MM.1S (cell line): ENCODE measurements at regions not wholly inside any gene's neighbourhood (a gene's known extent, or its start where the extent isn't known, plus 50 kb on each side); places are given as distances from the start of the nearest gene placed in this dataset.

Experiments
- DNase-seq: peaks from one replicate; pipeline ENCODE4 v3.0.0-alpha.2; 2015
- H2AFZ ChIP-seq: fragments of 300-600 bp; sonication (generic); 2 replicates; pipeline ENCODE4 v1.6.0; 2016; ENCODE audit warnings: antibody characterized with exemption, low read length
- H3F3A ChIP-seq: fragments of 300-600 bp; sonication (generic); 2 replicates; pipeline ENCODE4 v1.6.1; 2016; ENCODE audit warnings: mild to moderate bottlenecking, antibody characterized with exemption, low read length, moderate library complexity, mixed read lengths; ENCODE audit not compliant: insufficient read depth
- H3K27ac ChIP-seq: fragments of 300-600 bp; sonication (generic); 2 replicates; pipeline ENCODE4 v1.5.1; 2016; ENCODE audit warnings: mild to moderate bottlenecking, low read length
- H3K27me3 ChIP-seq: fragments of 300-600 bp; sonication (generic); replicated peaks from 2 replicates; pipeline ENCODE4 v1.6.0; 2016; ENCODE audit warnings: low read length; ENCODE audit not compliant: insufficient read depth
- H3K36me3 ChIP-seq: fragments of 300-600 bp; sonication (generic); replicated peaks from 2 replicates; pipeline ENCODE4 v1.6.1; 2016; ENCODE audit warnings: mild to moderate bottlenecking, low read length, mixed read lengths; ENCODE audit not compliant: insufficient read depth
- H3K4me1 ChIP-seq: fragments of 300-600 bp; sonication (generic); 2 replicates; pipeline ENCODE4 v1.6.1; 2016; ENCODE audit warnings: low read length, mixed read lengths
- H3K4me2 ChIP-seq: fragments of 300-600 bp; sonication (generic); 2 replicates; pipeline ENCODE4 v1.6.0; 2016; ENCODE audit warnings: low read depth, low read length
- H3K4me3 ChIP-seq: fragments of 300-600 bp; sonication (generic); 2 replicates; pipeline ENCODE4 v1.5.1; 2016; ENCODE audit warnings: low read length, mixed read lengths
- H3K79me2 ChIP-seq: fragments of 300-600 bp; sonication (generic); 2 replicates; pipeline ENCODE4 v1.6.1; 2016; ENCODE audit warnings: mixed run types, low read length, mixed read lengths
- H3K9ac ChIP-seq: fragments of 300-600 bp; sonication (generic); 2 replicates; pipeline ENCODE4 v1.6.1; 2016; ENCODE audit warnings: low read length, mixed read lengths
- H3K9me2 ChIP-seq: fragments of 300-600 bp; sonication (generic); replicated peaks from 2 replicates; pipeline ENCODE4 v1.6.1; 2016; ENCODE audit warnings: mild to moderate bottlenecking, low read length, mixed read lengths; ENCODE audit not compliant: insufficient read depth
- H3K9me3 ChIP-seq: fragments of 300-600 bp; sonication (generic); replicated peaks from 2 replicates; pipeline ENCODE4 v1.6.1; 2016; ENCODE audit warnings: mild to moderate bottlenecking, low read length, mixed read lengths; ENCODE audit not compliant: insufficient read depth
- H4K20me1 ChIP-seq: fragments of 300-600 bp; sonication (generic); 2 replicates; pipeline ENCODE4 v1.6.1; 2016; ENCODE audit warnings: mild to moderate bottlenecking, low read length, moderate library complexity, mixed read lengths; ENCODE audit not compliant: insufficient read depth
- EZH2 ChIP-seq: fragments of 300-600 bp; sonication (generic); optimal IDR thresholded peaks from 2 replicates; pipeline ENCODE3; 2017; ENCODE audit warnings: low read depth, mild to moderate bottlenecking, antibody characterized with exemption, low read length, mixed read lengths
- EZH2phosphoT487 ChIP-seq: fragments of 300-600 bp; sonication (generic); IDR thresholded peaks from 2 replicates; pipeline ENCODE4 v1.6.1; 2018; ENCODE audit warnings: antibody characterized with exemption, low read length
- TF ChIP-seq, protein P1 (sequence below): fragments of 300-600 bp; sonication (generic); IDR thresholded peaks from 2 replicates; pipeline ENCODE4 v1.5.1; 2016; ENCODE audit warnings: antibody characterized with exemption, low read length, mixed read lengths

DNA sequence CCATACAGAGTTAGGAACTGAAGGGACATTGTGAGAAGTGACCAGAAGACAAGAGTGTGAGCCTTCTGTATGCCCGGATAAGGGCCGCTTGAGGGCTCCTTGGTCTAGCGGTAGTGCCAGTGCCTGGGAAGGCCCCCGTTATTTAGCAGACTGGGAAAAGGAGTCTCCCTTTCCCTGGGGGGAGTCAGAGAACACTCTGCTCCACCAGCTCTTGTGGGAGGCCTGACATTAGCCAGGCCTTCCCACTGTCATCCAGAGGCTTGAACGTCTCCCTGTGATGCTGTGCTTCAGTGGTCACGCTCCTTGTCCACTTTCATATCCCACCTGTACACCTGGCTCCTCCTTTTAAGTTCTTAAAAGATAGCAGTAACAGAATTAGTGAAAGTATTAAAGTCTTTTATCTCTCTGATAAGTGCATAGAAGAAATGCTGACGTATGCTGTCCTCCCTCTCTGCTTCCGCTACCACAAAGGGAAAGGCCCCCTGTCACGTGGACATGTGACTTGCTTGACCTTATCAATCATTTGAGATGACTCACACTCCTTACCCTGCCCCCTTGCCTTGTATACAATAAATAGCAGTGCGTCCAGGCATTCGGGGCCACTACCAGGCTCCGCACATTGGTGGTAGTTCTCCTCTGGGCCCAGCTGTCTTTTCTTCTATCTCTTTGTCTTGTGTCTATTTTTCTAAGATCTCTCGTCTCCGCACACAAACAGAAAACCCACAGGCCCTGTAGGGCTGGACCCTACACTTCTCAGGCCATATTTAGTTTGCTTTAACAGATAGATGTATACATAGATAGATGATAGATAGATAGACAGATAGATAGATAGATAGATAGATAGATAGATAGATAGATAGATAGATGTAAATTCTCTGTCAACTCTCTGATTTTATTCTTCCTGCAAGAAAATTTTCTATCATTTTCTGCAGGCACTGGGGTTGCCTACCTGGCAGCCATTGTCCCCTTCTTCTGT is 131.5 kb upstream of the JCAD start:
- Histone ChIP-seq H3K79me2 (no peaks in the 10 kb centered on the region), H4K20me1 (no peaks in the 10 kb centered on the region), H3K27ac (no peak overlapping the region), H3K9ac (no peak overlapping the region), H3F3A (peaks cover 5% of the 10 kb centered on the region; the same call in 1 of the 2 replicates), H3K4me2 (no peak overlapping the region), H3K4me1 (0 out of 2 replicates have a peak, but pooled peaks cover 8% of the 10 kb centered on the region), H3K9me3 (no peaks in the 10 kb centered on the region), H3K36me3 (no peaks in the 10 kb centered on the region), H2AFZ (no peak overlapping the region), H3K4me3 (no peak overlapping the region), H3K9me2 (no peaks in the 10 kb centered on the region), H3K27me3 (no peaks in the 10 kb centered on the region)
- no peak for DNase-seq
- TF ChIP-seq, protein P1, sequence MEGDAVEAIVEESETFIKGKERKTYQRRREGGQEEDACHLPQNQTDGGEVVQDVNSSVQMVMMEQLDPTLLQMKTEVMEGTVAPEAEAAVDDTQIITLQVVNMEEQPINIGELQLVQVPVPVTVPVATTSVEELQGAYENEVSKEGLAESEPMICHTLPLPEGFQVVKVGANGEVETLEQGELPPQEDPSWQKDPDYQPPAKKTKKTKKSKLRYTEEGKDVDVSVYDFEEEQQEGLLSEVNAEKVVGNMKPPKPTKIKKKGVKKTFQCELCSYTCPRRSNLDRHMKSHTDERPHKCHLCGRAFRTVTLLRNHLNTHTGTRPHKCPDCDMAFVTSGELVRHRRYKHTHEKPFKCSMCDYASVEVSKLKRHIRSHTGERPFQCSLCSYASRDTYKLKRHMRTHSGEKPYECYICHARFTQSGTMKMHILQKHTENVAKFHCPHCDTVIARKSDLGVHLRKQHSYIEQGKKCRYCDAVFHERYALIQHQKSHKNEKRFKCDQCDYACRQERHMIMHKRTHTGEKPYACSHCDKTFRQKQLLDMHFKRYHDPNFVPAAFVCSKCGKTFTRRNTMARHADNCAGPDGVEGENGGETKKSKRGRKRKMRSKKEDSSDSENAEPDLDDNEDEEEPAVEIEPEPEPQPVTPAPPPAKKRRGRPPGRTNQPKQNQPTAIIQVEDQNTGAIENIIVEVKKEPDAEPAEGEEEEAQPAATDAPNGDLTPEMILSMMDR = no peak
- TF ChIP-seq EZH2phosphoT487 (no peak), EZH2 (no peak)

DNA sequence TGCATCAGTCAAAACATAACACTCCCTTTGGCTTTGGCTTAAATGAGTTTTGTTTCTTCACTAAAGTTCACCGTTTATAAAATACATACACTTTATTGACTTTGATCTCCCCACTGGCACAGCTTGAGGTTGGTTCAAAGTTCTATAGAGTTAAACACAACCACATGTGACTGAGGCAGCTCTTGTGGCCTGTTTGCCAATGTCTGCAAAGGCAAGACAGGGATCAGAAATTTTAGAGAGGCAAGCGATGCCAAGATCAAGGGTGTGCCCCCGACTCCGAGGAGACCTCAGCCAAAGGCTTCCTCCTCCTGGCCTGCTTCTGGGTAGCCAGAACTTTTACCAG is 129.8 kb upstream of the JCAD start:
- TF ChIP-seq EZH2phosphoT487 = no peak
- TF ChIP-seq, protein P1 = no peak
- TF ChIP-seq EZH2 = no peak
- Histone ChIP-seq H3K27me3 (no peaks in the 10 kb centered on the region), H3K36me3 (no peaks in the 10 kb centered on the region), H3K9me2 (no peaks in the 10 kb centered on the region), H3K9ac (no peak overlapping the region), H3K4me2 (no peak overlapping the region), H2AFZ (no peak overlapping the region), H3K9me3 (no peaks in the 10 kb centered on the region), H4K20me1 (no peaks in the 10 kb centered on the region), H3K27ac (no peak overlapping the region), H3K4me1 (0 out of 2 replicates have a peak, but pooled peaks cover 9% of the 10 kb centered on the region), H3K4me3 (no peak overlapping the region), H3F3A (peaks cover 5% of the 10 kb centered on the region; the same call in 1 of the 2 replicates), H3K79me2 (no peaks in the 10 kb centered on the region)
- DNase-seq = no peak

DNA sequence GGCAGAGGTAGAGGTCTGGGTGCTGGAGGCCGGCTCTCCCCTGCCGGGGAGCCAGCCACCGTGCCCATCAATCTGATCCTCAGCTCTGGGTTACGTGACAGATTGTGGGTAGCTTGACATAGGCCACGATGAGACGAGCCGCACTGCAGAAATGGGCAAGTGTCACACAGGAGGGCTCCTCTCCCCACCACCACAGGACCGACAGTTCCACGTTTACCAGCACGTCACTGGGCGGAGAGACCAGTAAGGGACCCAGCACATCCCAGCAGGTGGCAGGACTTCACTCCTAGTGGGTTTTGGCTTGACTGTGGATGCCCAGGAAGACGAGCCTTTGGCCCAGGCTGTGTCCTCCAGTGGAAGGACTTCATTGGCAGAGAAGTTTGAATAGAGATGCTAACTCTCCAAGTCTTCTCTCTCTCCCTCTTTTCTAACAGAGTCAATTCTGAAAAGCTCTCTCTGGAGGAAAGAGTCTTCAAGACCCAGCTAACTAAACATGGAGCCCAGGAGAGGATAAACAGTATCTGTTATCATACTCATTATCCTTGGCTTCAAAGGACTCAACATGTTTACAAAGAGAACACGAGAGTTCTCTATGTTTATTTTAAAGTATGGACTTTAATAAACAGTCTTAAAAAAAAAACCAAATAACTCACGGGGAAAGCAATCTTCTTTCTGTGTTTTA is 129.3 kb upstream of the JCAD start:
- H3K27me3 ChIP-seq = no peaks in the 10 kb centered on the region
- H3K9me2 ChIP-seq = no peaks in the 10 kb centered on the region
- H3K27ac ChIP-seq = no peak overlapping the region
- no peak for DNase-seq
- no peaks in the 10 kb centered on the region for H3K36me3 ChIP-seq
- no peak overlapping the region for H3K9ac ChIP-seq
- H3K9me3 ChIP-seq = no peaks in the 10 kb centered on the region
- no peak for TF ChIP-seq EZH2
- TF ChIP-seq, protein P1 = no peak
- no peak for TF ChIP-seq EZH2phosphoT487
- H3K4me2 ChIP-seq = no peak overlapping the region
- H2AFZ ChIP-seq = no peak overlapping the region
- no peak overlapping the region for H3K4me3 ChIP-seq
- peaks cover 5% of the 10 kb centered on the region; the same call in 1 of the 2 replicates for H3F3A ChIP-seq
- H4K20me1 ChIP-seq = no peaks in the 10 kb centered on the region
- H3K79me2 ChIP-seq = no peaks in the 10 kb centered on the region
- 0 out of 2 replicates have a peak, but pooled peaks cover 9% of the 10 kb centered on the region for H3K4me1 ChIP-seq
